Myocyte (in vitro differentiated cells): ENCODE measurements at regions not wholly inside any gene's neighbourhood (a gene's known extent, or its start where the extent isn't known, plus 50 kb on each side); places are given as distances from the start of the nearest gene placed in this dataset.
A peak's percentile ranks its signal among the peaks of the same experiment; 100 is the strongest.

Experiments
- DNase-seq: peaks from one replicate; pipeline ENCODE4 v3.0.0-alpha.2; 2012; ENCODE audit warnings: low read depth

DNA sequence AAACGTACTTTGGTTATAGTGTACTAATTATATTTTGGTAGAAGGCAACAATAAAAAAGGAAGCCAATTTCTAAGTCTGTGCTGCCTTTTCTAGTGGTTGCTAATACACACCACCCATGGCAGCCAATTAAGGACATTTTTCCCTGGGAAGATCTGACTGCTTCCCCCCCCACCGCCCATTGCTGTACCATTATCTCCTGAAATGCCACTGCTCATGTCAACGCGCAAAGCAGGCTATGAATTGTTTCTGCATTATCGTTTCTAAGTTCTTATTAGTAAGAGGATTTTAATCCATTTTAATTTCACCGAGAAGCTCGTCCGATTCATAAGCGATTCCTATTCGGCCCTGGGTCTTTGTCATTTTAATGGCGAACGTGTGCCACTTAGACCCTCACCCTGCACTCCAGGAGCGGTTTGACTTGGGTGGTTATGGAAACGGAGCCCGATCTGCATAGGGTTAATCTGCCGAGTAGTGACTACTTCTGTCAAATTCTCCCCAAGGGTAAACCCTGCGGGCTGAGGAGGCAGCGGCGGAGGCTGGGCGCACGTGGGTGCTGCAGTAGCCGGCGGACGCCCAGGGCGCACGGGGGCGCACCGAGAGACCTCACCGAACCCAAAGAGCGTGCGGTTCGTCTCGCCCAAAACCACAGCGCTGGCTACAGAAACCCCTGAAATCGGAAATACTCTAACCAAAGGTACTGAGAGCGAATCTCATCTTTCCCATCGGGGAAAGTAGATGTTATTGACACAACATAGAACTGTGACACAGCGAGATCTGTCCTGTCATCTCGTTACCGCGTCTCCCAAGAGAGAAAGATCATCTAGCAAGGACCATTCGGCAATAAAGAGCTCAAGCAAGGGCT is 55.8 kb upstream of the SHC3 start:
- DNase-seq, result no peak

DNA sequence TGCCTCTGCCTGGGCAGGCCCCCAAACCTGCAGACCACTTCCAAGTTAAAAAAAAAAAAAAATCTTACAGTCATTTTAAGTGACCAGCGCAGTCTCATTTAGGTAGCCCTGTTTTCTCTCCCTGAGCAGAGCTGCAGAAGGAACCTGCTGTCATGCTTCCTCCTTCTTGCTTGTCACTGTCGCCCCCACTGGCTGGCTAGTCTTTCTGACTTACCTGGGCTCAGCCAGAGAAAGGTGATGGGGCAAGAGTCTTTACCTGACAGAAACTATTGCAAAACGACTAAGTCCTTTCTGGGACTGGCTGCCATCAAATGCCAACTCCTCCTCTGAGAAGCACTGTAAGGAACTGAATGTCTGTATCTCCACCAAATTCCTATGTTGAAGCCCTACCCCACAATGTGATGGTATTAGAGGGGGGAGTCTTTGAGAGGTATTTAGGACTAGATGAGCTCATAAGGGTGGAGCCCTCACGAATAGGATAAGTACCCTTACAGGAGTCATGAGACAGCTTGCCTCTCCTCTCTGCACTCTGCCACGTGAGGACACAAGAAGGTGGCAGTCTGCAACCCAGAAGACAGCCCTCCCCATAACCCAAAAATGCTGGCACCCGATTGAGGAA is 58.4 kb upstream of the SHC3 start:
- DNase-seq, result no peak

DNA sequence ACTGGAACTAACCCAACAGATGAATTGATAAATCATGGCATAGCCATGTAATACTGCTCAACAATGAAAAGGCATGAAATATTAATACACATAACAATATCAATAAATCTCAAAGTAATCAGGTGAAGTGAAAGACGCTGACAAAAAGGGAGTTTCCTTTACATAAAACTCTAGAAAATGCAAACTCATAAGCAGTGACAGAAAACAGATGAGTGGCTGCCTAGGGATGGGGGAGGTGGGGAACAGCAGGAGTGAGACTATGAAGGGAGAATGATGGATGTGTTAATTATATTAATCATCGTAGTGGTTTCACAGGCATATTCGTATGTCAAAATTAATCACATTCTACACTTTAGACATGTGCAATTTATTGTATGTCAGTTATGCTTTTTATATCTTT is 59.8 kb upstream of the SHC3 start:
- DNase-seq, result no peak

DNA sequence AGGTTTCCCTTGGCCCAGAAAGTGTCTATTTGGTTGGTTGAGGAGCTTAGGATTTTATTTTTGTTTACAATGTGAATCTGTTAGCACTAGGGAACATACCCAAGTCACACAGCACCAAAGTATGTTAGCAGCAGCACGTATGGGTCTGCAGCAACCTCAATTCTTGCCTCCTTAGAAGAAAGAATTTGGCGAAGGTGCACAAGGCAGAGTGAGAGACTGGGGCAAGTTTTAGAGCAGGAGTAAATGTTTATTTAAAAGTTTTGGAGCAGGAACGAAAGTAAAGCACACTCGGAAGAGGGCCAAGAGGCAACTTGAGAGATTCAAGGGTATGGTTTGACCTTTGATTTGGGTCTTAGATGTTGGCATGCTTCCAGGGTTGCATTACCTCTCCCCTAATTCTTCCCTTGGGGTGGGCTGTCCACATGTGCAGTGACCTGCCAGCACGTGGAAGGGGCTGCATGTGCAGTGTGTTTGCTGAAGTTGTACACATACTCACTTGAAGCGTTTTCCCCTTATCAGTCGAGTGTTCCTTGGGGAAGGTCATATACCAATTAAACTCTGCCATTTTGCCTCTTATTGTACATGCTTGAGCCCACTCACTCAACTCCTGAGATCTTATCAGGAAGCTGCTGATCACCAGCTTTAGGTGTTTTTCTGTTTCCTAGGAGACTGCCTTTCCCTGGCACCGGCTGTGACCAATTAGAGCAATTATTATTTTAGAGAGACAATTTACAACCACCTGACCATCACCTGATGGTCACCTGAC is 64.9 kb upstream of the SHC3 start:
- no peak for DNase-seq

DNA sequence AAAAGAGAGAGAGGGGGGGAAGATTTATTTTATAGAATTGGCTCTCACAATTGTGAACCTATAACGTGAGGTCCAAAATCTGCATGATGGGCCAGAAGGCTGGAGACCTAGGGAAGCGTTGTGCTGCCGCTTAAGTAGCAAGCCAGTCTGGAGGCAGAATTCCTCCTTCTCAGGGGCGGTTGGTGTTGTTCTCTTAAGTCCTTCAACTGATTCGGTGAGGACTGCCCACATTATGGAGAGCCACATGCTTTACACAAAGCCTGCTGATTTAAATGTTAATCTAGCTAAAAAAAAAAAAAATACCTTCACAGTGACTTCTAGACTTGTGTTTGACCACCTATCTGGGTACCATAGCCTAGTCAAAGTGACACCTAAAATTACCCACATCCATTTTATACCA is 64.2 kb upstream of the CKS2 start:
- DNase-seq, result no peak

DNA sequence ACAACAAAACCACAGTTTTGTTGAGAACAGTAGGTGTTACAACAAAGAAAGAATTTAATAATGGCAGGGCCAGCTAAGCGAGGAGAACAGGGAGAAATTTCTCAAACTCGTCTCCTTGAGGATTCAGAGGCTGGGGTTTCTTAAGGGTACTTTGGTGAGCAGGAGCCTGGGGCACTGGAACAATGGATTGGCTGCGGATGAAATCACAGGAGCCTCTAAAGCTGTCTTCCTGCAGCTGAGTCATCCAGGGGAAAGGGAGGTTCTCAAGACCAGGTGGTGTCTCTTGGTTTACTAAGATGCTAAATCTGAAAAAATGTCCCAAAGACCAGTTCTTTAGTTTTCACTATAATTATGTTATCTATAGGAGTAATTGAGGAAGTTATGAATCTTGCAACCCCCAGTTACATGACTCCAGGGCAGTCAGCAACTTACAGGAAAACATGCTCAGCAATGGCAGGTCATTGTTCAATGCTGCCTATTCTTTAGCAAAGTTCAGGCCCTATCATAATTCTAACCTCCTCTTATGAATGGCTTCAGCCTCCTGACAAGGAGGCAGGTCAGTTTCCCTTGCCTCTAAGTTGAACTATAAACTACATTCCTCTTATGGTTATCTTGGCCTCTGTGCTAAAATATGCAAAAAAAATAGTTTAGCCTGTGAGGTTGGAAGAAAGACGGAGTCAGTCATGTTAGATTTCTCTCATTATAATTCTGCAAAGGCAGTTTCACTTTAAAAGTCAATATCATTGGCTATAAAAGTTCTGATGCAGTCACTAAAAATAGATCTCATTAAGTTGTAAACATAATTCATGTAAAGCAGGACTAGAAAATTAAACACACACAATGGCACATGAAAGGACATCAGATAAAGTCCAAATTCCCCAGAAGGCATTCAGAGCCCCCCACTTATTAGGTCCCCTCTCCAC is 63.3 kb upstream of the CKS2 start:
- DNase-seq, result no peak

DNA sequence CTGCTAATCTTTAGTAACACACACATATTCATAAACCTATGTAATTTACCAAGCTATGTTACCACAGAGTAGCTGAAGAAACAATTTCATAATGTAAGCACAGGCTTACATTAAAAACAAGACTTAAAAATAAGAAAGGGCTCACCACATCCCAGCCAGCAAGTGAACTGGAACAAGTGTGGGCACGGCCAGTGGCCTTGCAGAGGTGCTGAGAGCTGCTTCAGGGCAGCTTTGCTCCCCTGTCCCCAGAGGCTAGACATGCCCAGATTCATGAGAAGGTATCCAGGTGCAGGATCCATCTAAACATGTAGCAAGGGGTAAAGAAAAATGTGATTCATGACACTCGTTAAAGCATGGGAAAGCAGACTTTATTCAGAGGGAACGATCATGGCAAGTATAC is 62.0 kb upstream of the CKS2 start:
- no peak for DNase-seq

DNA sequence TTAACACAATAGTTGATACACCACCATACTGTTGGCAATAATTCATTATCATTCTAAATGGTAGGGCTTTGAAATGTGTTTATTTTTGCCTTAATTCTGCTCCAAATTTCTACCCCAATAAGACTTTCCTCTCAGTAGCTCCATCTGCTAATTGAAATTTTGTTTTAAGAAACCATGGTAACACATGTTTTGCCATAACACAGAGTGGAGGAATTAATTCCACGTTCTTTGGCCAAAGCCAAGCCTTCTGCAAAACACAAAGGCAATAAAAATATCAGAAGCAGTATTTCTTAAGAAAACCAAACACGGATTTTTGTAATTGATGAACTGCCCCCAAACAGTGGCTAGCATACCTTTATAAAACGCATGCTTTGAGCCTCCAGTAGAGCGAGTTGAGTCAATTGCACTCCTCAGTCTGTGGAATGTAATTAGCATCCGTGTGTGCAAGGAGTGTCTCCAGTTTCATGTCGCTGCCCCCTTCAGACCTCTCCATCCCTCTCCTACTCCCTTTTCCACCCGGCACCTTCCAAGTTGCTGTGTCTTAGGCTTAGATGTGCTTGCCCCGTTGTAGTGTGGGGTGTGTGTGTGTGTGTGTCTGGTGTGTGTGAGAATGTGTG is 58.2 kb upstream of the CKS2 start:
- DNase-seq, result no peak

DNA sequence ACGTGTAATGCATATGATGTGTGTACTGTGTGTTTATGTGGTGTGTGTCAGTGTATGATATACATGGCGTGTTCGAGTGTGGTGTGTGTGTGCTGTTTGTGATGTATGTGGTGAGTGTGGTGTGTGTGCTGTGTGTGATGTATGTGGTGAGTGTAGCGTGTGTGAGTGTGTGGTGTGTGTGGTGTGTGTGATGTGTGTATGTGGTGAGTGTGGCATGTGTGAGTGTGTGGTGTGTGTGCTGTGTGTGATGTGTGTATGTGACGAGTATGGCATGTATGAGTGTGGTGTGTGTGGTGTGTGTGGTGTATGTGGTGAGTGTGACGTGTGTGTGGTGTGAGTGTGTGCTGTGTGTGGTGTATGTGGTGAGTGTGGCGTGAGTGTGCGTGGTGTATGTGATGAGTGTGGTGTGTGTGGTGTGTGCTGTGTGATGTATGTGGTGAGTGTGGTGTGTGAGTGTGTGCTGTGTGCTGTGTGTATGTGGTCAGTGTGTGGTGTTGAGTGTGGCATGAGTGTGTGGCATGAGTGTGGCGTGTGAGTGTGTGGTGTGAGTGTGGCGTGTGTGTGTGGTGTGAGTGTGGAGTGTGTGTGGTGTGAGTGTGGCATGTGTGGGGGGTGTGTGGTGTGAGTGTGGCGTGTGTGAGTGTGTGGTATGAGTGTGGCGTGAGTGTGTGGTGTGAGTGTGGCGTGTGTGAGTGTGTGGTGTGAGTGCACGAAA is 56.8 kb upstream of the CKS2 start:
- DNase-seq, result no peak

DNA sequence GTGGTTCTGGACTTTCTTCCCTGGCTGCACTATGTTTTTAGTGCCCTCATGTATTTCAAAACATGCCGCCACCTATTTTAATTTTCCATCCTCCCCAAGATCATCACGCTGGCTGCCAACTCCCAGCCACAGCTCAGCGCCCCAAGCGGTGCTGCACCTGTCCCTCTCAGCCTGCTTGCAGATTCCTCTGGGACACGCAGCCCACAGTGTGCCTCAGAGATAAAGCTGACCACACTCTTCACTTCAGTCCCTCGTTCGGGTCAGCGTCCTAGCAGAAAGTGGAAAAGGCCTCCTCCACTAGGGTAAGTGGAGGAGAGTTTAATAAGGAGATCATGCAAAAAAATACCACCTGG is 56.2 kb upstream of the CKS2 start:
- peak; percentile 65 for DNase-seq

DNA sequence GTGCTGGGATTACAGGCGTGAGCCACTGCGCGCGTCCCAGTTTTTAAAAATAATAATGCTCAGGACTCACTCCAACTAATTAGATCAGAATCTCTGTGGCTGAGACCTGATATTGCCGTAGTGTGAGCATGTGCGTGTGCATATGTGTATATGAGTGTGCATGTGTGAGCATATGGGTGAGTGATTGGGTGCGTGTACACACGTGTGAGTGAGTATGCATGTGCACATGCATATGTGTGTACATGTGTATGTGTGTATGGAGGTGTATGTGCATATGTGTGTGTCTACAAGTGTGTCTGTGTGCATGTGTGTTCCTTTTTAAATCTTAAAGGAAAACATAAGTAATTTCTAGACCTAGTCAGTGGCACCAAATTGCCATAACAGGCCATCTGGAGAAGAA is 54.8 kb upstream of the CKS2 start:
- DNase-seq, result no peak

DNA sequence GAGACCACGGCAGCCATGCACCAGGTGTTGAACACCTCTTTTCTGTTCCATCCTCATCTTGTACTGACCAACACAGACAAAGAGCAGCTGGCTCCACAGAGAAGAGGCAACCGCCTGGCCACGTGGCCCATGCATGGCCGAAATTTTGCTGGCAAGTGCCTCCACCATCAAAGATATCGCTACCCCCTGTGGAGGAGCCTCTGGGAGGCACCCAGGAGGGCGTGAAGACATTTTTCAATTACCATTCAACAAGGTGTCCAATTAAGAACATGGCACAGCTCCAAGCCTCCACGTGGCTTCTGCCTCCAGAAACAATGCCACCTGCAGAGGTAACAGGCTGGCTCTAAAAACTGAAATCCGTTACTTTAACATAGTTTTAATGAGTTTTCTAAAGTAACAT is 54.4 kb upstream of the CKS2 start:
- DNase-seq, result no peak

DNA sequence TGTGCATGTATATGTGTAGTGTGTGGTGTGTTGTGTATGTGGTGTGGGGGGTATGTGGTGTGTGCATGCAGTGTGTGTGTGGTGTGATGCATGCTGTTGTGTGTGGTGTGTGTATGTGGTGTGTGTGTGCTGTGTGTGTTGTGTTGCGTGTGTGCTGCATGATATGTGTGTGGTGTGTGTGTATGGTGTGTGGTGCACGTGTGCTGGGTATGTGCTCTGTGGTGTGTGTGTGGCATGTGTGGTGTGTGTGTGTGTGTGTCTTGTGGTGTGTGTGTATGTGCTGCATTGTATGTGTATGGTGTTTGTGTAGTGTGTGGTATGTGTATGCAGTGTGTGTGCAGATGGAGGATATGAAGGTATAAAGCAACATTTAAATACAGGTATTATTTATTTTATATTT is 50.5 kb upstream of the CKS2 start:
- DNase-seq, result no peak
